Endothelial cell of umbilical vein (primary cell): ENCODE measurements at regions not wholly inside any gene's neighbourhood (a gene's known extent, or its start where the extent isn't known, plus 50 kb on each side); places are given as distances from the start of the nearest gene placed in this dataset.

ENCODE experiments used
- BruUV-seq: library from RNA; stranded (reverse); fragments of 400-500 nt; replicated peaks from 2 replicates; lab custom pipeline; 2021; lab: Mats Ljungman, UMichigan
- CTCF ChIA-PET: fragments of 300-600, 350-600 bp; sonication (Branson Sonifier 250); formaldehyde crosslinking; loops from one replicate; lab custom pipeline; 2021; ENCODE audit warnings: antibody characterized with exemption, inconsistent platforms; lab: Charles Lee
- POLR2A ChIA-PET: fragments of 300-600, 350-600 bp; sonication (Branson Sonifier 250); formaldehyde crosslinking; loops from one replicate; lab custom pipeline; 2021; ENCODE audit warnings: antibody characterized with exemption, inconsistent platforms; lab: Charles Lee
- DNase-seq: peaks from one replicate; pipeline ENCODE4 v3.0.0-alpha.2; 2011; ENCODE audit warnings: low read depth, low spot score
- FAIRE-seq: peaks from 2 replicates; lab custom pipeline; 2011; peaks lifted over from hg19 to GRCh38; lab: Jason Lieb, UNC
- H2AFZ ChIP-seq: 2 replicates; pipeline ENCODE4 v1.6.0; 2012; ENCODE audit warnings: low read depth, low read length, control low read depth, inconsistent platforms
- H3K27ac ChIP-seq: 2 replicates; pipeline ENCODE4 v1.5.1; 2011; ENCODE audit warnings: low read depth, mild to moderate bottlenecking, control low read depth, low read length, moderate library complexity; ENCODE audit not compliant: insufficient read depth
- H3K27me3 ChIP-seq, 2 experiments: 2 replicates each; pipeline versions ENCODE4 v1.6.0 to v1.6.1; 2011; ENCODE audit warnings: low read length in 2 of 2, mixed read lengths in 1 of 2; ENCODE audit not compliant: control insufficient read depth in 2 of 2, insufficient read depth in 2 of 2
- H3K36me3 ChIP-seq, 2 experiments: 2 replicates in 1 of 2; 3 replicates in 1 of 2; pipeline ENCODE4 v1.5.1; 2011; ENCODE audit warnings: low read length in 2 of 2, mild to moderate bottlenecking in 1 of 2, moderate library complexity in 1 of 2; ENCODE audit not compliant: control insufficient read depth in 2 of 2, insufficient read depth in 2 of 2; ENCODE audit errors: extremely low read depth in 1 of 2
- H3K4me1 ChIP-seq: 3 replicates; pipeline ENCODE4 v1.5.1; 2011; ENCODE audit warnings: mild to moderate bottlenecking, low read length; ENCODE audit not compliant: control insufficient read depth, insufficient read depth; ENCODE audit errors: extremely low read depth
- H3K4me2 ChIP-seq: 2 replicates; pipeline ENCODE4 v1.6.1; 2011; ENCODE audit warnings: low read length, control low read depth, mixed read lengths; ENCODE audit not compliant: insufficient read depth
- H3K4me3 ChIP-seq, 3 experiments: fragments of 200-600 bp in 1 of 3; sonication (generic), shearing (Covaris generic) in 1 of 3; replicated peaks in 1 of 3; 2 replicates each; pipeline ENCODE4 v1.5.1; 2011 to 2016; ENCODE audit warnings: control low read depth in 3 of 3, low read length in 3 of 3, mild to moderate bottlenecking in 2 of 3, inconsistent platforms in 1 of 3, low read depth in 1 of 3, moderate library complexity in 1 of 3; ENCODE audit not compliant: insufficient read depth in 1 of 3
- H3K79me2 ChIP-seq: 2 replicates; pipeline ENCODE4 v1.6.0; 2012; ENCODE audit warnings: low read length, inconsistent platforms; ENCODE audit not compliant: control insufficient read depth, insufficient read depth
- H3K9ac ChIP-seq: replicated peaks from 2 replicates; pipeline ENCODE3; 2011; ENCODE audit warnings: low read length, control low read depth; ENCODE audit not compliant: insufficient read depth; ENCODE audit errors: extremely low read depth
- H3K9me1 ChIP-seq: replicated peaks from 3 replicates; pipeline ENCODE4 v1.6.0; 2011; ENCODE audit warnings: mild to moderate bottlenecking, low read length; ENCODE audit not compliant: control insufficient read depth, insufficient read depth; ENCODE audit errors: extremely low read depth
- H3K9me3 ChIP-seq: replicated peaks from 2 replicates; pipeline ENCODE4 v1.5.1; 2012; ENCODE audit warnings: low read length, inconsistent platforms; ENCODE audit not compliant: control insufficient read depth, insufficient read depth
- H4K20me1 ChIP-seq: replicated peaks from 2 replicates; pipeline ENCODE3; 2011; ENCODE audit warnings: mild to moderate bottlenecking, low read length; ENCODE audit not compliant: control insufficient read depth, insufficient read depth; ENCODE audit errors: extremely low read depth
- CTCF ChIP-seq, 2 donors: IDR thresholded peaks; 1 replicate in 1 of 2; 2 replicates in 1 of 2; pipeline ENCODE4 v1.5.1; 2011; ENCODE audit warnings: low read length in 2 of 2, mild to moderate bottlenecking in 2 of 2, moderate library complexity in 2 of 2, control low read depth in 1 of 2, inconsistent platforms in 1 of 2, low read depth in 1 of 2; ENCODE audit not compliant: insufficient read depth in 1 of 2; ENCODE audit errors: extremely low read depth in 1 of 2
- EZH2 ChIP-seq: IDR thresholded peaks from 2 replicates; pipeline ENCODE4 v1.6.1; 2012; ENCODE audit warnings: borderline replicate concordance, low read depth, mild to moderate bottlenecking, moderate library complexity, low read length, inconsistent platforms; ENCODE audit not compliant: severe bottlenecking
- FOS ChIP-seq: IDR thresholded peaks from 2 replicates; pipeline ENCODE4 v1.6.1; 2011; ENCODE audit warnings: mild to moderate bottlenecking, low read length, moderate library complexity, borderline replicate concordance; ENCODE audit not compliant: insufficient read depth
- GATA2 ChIP-seq: IDR thresholded peaks from 2 replicates; pipeline ENCODE4 v1.7.0; 2011; ENCODE audit warnings: low read depth, mild to moderate bottlenecking, moderate library complexity, mixed read lengths, low read length; ENCODE audit not compliant: insufficient read length, insufficient read depth
- JUN ChIP-seq: IDR thresholded peaks from 2 replicates; pipeline ENCODE4 v1.6.1; 2011; ENCODE audit warnings: borderline replicate concordance, low read depth; ENCODE audit not compliant: insufficient read length, insufficient read depth
- MYC ChIP-seq: IDR thresholded peaks from one replicate; pipeline ENCODE4 v1.6.1; 2011; ENCODE audit warnings: mild to moderate bottlenecking, low read depth, low read length
- POLR2A ChIP-seq: IDR thresholded peaks from 2 replicates; pipeline ENCODE4 v1.6.1; 2012; ENCODE audit warnings: low read depth, mild to moderate bottlenecking, control low read depth, low read length
- POLR2AphosphoS5 ChIP-seq: IDR thresholded peaks from 2 replicates; pipeline ENCODE4 v1.6.1; 2012; ENCODE audit warnings: low read depth, mild to moderate bottlenecking, control low read depth, low read length, moderate library complexity; ENCODE audit not compliant: insufficient read depth
- dilution Hi-C: fragments of 300-500 bp; cut with MboI; formaldehyde crosslinking; loops from one replicate; pipeline ENCODE4 v1.15.0; 2019; ENCODE audit warnings: low sequenced_read_pairs; ENCODE audit not compliant: extremely low pct_ligation_motif_present
- intact Hi-C: fragments of 100-400 bp; cut with micrococcal nuclease; formaldehyde crosslinking; loops from one replicate; pipeline ENCODE4 v1.10.0; 2022

- no peak overlapping the region for H2AFZ ChIP-seq
- peaks cover 2 to 11% of the 10 kb centered on the region in 2 experiments for H3K27me3 ChIP-seq
- dilution Hi-C loops (no loop called here), intact Hi-C loops (no loop called here)
- no peaks in the 10 kb centered on the region for H3K9me1 ChIP-seq
- POLR2A ChIA-PET, result no interaction called here
- H3K4me3 ChIP-seq, result no peak overlapping the region
- no TSS peak for BruUV-seq
- DNase-seq, result no peak
- no peaks in the 10 kb centered on the region for H3K36me3 ChIP-seq
- no peaks in the 10 kb centered on the region for H4K20me1 ChIP-seq
- no peaks in the 10 kb centered on the region for H3K4me1 ChIP-seq
- no peaks in the 10 kb centered on the region for H3K79me2 ChIP-seq
- H3K9me3 ChIP-seq, result no peaks in the 10 kb centered on the region
- no peak for FAIRE-seq
- no peak for TF ChIP-seq POLR2AphosphoS5
- H3K4me2 ChIP-seq, result no peak overlapping the region
- CTCF ChIA-PET, result interaction anchor here (1.1 to 1.6 kb wide), 2 partner anchors 8 to 27 kb away, joined by 3 to 5 read pairs; no protein-coding TSS in a partner anchor
- H3K27ac ChIP-seq, result no peak overlapping the region
- no peak overlapping the region for H3K9ac ChIP-seq
Measured at GRCh38 chr2:71897137-71897480, 250.6 kb downstream of the CYP26B1 start.

GRCh38 chr2:71896385-71897136 is 251.1 kb downstream of the CYP26B1 start:
- no peak overlapping the region for H3K27ac ChIP-seq
- H3K4me1 ChIP-seq, result no peaks in the 10 kb centered on the region
- no peak overlapping the region for H2AFZ ChIP-seq
- TF ChIP-seq CTCF (IDR thresholded peaks at IDR 0.05; ENCODE audit: extremely low read depth in 1 of 2, insufficient read depth in 1 of 2, low read depth in 1 of 2, low read length in 2 of 2) (no peak), FOS (no peak), MYC (no peak), POLR2A (no peak), GATA2 (no peak), EZH2 (no peak), POLR2AphosphoS5 (no peak), JUN (no peak)
- H3K9ac ChIP-seq, result no peak overlapping the region
- no peak overlapping the region for H3K4me3 ChIP-seq
- BruUV-seq, result no TSS peak
- H3K9me3 ChIP-seq, result no peaks in the 10 kb centered on the region
- no peak overlapping the region for H3K4me2 ChIP-seq
- H3K9me1 ChIP-seq, result no peaks in the 10 kb centered on the region
- peaks cover 2 to 11% of the 10 kb centered on the region in 2 experiments for H3K27me3 ChIP-seq
- no peaks in the 10 kb centered on the region for H3K36me3 ChIP-seq
- dilution Hi-C loops (no loop called here), intact Hi-C loops (no loop called here)
- ChIA-PET CTCF (interaction anchor here (1.1 to 1.6 kb wide), 3 partner anchors 7 to 27 kb away, joined by 3 to 5 read pairs (median 3); no protein-coding TSS in a partner anchor), POLR2A (no interaction called here)
- H4K20me1 ChIP-seq, result no peaks in the 10 kb centered on the region
- no peak for FAIRE-seq
- DNase-seq, result no peak
- H3K79me2 ChIP-seq, result no peaks in the 10 kb centered on the region
